ENCODE measurements at regions not wholly inside any gene's neighbourhood (a gene's known extent, or its start where the extent isn't known, plus 50 kb on each side); places are given as distances from the start of the nearest gene placed in this dataset.
A peak's percentile ranks its signal among the peaks of the same experiment; 100 is the strongest.

GRCh38 chr12:65666876-65667275, 157.4 kb upstream of the HMGA2 start (continued):
- TF ChIP-seq ZNF165 (CRISPR knock-in tag; IDR thresholded peaks at IDR 0.05; ENCODE audit: borderline replicate concordance) (no peak), ZNF224 (CRISPR knock-in tag; IDR thresholded peaks at IDR 0.05) (no peak), SIN3A (IDR thresholded peaks at IDR 0.05; ENCODE audit: borderline replicate concordance in 2 of 2, control insufficient read depth in 1 of 2, low read depth in 2 of 2, low read length in 2 of 2) (no peak), SRF (CRISPR knock-in tag; IDR thresholded peaks at IDR 0.05) (no peak), E2F6 (IDR thresholded peaks at IDR 0.05; ENCODE audit: borderline replicate concordance in 1 of 2, extremely low read depth in 1 of 2, insufficient read depth in 1 of 2, insufficient read length in 1 of 2, low read depth in 1 of 2, low read length in 1 of 2, poor library complexity in 1 of 2, severe bottlenecking in 1 of 2) (no peak), SMAD4 (CRISPR knock-in tag; conservative IDR thresholded peaks at IDR 0.05) (0 out of 2 replicates have a peak, but pooled peaks have one; percentile 29), TAL1 (IDR thresholded peaks at IDR 0.05) (0 out of 2 replicates have a peak, but pooled peaks have one; percentile 12), TARDBP (IDR thresholded peaks at IDR 0.05) (no peak), ZBTB43 (CRISPR knock-in tag; IDR thresholded peaks at IDR 0.05) (no peak), OTX1 (CRISPR knock-in tag; IDR thresholded peaks at IDR 0.05) (no peak), ZNF146 (CRISPR knock-in tag; IDR thresholded peaks at IDR 0.05; ENCODE audit: unreplicated experiment) (no peak), ZNF79 (CRISPR knock-in tag; IDR thresholded peaks at IDR 0.05; ENCODE audit: low read depth) (no peak), ZNF431 (CRISPR knock-in tag; IDR thresholded peaks at IDR 0.05) (no peak), ZBTB12 (CRISPR knock-in tag; IDR thresholded peaks at IDR 0.05) (0 out of 2 replicates have a peak, but pooled peaks have one; percentile 26), ARNT (IDR thresholded peaks at IDR 0.05) (no peak), ZHX1 (conservative IDR thresholded peaks at IDR 0.05; ENCODE audit: low read length) (no peak), ZNF134 (CRISPR knock-in tag; conservative IDR thresholded peaks at IDR 0.05) (no peak), SLC30A9 (CRISPR knock-in tag; IDR thresholded peaks at IDR 0.05) (no peak), EP300 (IDR thresholded peaks at IDR 0.05; ENCODE audit: low read length) (peak; percentile 60; the same call in 1 of the 2 replicates), THRA (IDR thresholded peaks at IDR 0.05) (no peak), ZNF239 (CRISPR knock-in tag; IDR thresholded peaks at IDR 0.05) (no peak), L3MBTL2 (IDR thresholded peaks at IDR 0.05) (peak; percentile 34; the same call in 1 of the 2 replicates)
